HL-60 (cell line): ENCODE measurements at regions not wholly inside any gene's neighbourhood (a gene's known extent, or its start where the extent isn't known, plus 50 kb on each side); places are given as distances from the start of the nearest gene placed in this dataset.

Source experiments
- DNase-seq, 2 experiments: peaks; one replicate each; pipeline ENCODE4 v3.0.0-alpha.2; 2010 to 2020; ENCODE audit warnings: low read depth in 1 of 2, low spot score in 1 of 2
- H3K27ac ChIP-seq: fragments of 250-450 bp; sonication (Bioruptor Pico); replicated peaks from 2 replicates; pipeline ENCODE4 v1.5.1; 2020; ENCODE audit warnings: mild to moderate bottlenecking, moderate library complexity
- H3K27me3 ChIP-seq: fragments of 250-450 bp; sonication (Bioruptor Pico); 2 replicates; pipeline ENCODE4 v1.5.1; 2021; ENCODE audit warnings: mild to moderate bottlenecking, moderate library complexity; ENCODE audit not compliant: insufficient read depth, poor library complexity, severe bottlenecking
- H3K4me3 ChIP-seq: replicated peaks from 2 replicates; pipeline ENCODE4 v1.5.1; 2011; ENCODE audit warnings: mild to moderate bottlenecking, control low read depth, low read length; ENCODE audit not compliant: insufficient read depth
- CTCF ChIP-seq: IDR thresholded peaks from one replicate; pipeline ENCODE4 v1.5.1; 2011; ENCODE audit warnings: low read length, control low read depth, inconsistent platforms; ENCODE audit not compliant: insufficient read depth
- GABPA ChIP-seq: IDR thresholded peaks from 2 replicates; pipeline ENCODE4 v1.6.1; 2012; ENCODE audit warnings: low read depth
- POLR2AphosphoS5 ChIP-seq: IDR thresholded peaks from 2 replicates; pipeline ENCODE4 v1.6.1; 2012; ENCODE audit warnings: low read depth
- REST ChIP-seq: IDR thresholded peaks from 2 replicates; pipeline ENCODE4 v1.6.1; 2012; ENCODE audit warnings: low read depth; ENCODE audit not compliant: insufficient replicate concordance
- SPI1 ChIP-seq: IDR thresholded peaks from 2 replicates; pipeline ENCODE4 v1.6.1; 2012; ENCODE audit warnings: low read depth, mild to moderate bottlenecking, borderline replicate concordance

GRCh38 chr6:17036065-17036393 lies 65.8 kb upstream of the STMND1 start:
- no peak overlapping the region for H3K27ac ChIP-seq
- DNase-seq, result no peak

GRCh38 chr6:17035257-17036064 lies 66.4 kb upstream of the STMND1 start:
- Histone ChIP-seq H3K27me3 (no peaks in the 10 kb centered on the region), H3K27ac (no peak overlapping the region), H3K4me3 (no peak overlapping the region)
- no peak for DNase-seq
- TF ChIP-seq POLR2AphosphoS5 (no peak), GABPA (no peak), REST (no peak), SPI1 (no peak), CTCF (no peak)

More at GRCh38 chr6:17036065-17036393, 65.8 kb upstream of the STMND1 start:
- H3K4me3 ChIP-seq, result no peak overlapping the region
- no peaks in the 10 kb centered on the region for H3K27me3 ChIP-seq
- no peak for TF ChIP-seq POLR2AphosphoS5
- no peak for TF ChIP-seq SPI1
- no peak for TF ChIP-seq GABPA
- no peak for TF ChIP-seq REST
- TF ChIP-seq CTCF, result no peak

GRCh38 chr6:17033746-17034145 lies 68.1 kb upstream of the STMND1 start:
- H3K27ac ChIP-seq, result no peak overlapping the region
- H3K27me3 ChIP-seq, result peaks cover 2% of the 10 kb centered on the region
- no peak for TF ChIP-seq POLR2AphosphoS5
- TF ChIP-seq SPI1, result no peak
- H3K4me3 ChIP-seq, result no peak overlapping the region
- DNase-seq, result no peak

- H3K4me3 ChIP-seq, result no peak overlapping the region
- H3K27ac ChIP-seq, result no peak overlapping the region
- H3K27me3 ChIP-seq, result peaks cover 2% of the 10 kb centered on the region
- DNase-seq, result no peak
- TF ChIP-seq SPI1 (no peak), REST (no peak), GABPA (no peak), POLR2AphosphoS5 (no peak), CTCF (no peak)
Observed at GRCh38 chr6:17032988-17033634, 68.7 kb upstream of the STMND1 start.
